ENCODE measurements at regions not wholly inside any gene's neighbourhood (a gene's known extent, or its start where the extent isn't known, plus 50 kb on each side); places are given as distances from the start of the nearest gene placed in this dataset.

DNA sequence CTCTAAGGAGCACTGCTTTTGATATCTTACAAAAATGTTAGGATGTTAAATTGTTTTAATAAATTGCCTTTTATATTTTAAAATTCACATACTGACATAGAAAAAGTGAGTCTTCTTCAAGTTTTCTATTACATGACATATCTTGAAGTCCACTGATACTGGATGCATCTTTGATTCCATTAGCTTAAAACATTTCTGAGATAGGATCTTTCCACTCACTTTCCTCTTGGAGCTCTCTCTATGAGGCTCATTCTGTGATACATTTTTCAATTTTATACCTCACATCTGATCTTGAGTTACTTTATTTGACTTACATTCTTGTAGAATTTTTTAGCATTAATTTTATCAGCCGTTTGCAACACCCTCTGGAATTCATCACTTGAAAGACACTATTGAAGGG, 86.8 kb upstream of the NOL4 start:
- no peaks in the 10 kb centered on the region for H3K4me1 Mint-ChIP-seq
- Histone ChIP-seq H3K27ac (ENCODE audit: low read depth, low read length) (no peak overlapping the region), H3K4me1 (ENCODE audit: control insufficient read depth, insufficient read depth, low read length) (no peaks in the 10 kb centered on the region), H3K36me3 (ENCODE audit: control insufficient read depth, insufficient read depth, low read length) (no peaks in the 10 kb centered on the region), H3K4me3 (ENCODE audit: low read length) (no peak overlapping the region), H3K9ac (ENCODE audit: extremely low read depth, low read length, poor library complexity, severe bottlenecking) (no peak overlapping the region), H3K27me3 (ENCODE audit: control insufficient read depth, insufficient read depth, low read length, poor library complexity, severe bottlenecking) (no peaks in the 10 kb centered on the region), H3K9me3 (ENCODE audit: control insufficient read depth, low read length) (no peaks in the 10 kb centered on the region)
- no peak overlapping the region for H3K27ac Mint-ChIP-seq
- 60% methylated on average over 1 of the region's 1 CpG; no CpG with 5 or more reads in 1 of the 2 experiments for WGBS, 2 experiments (ENCODE audit: insufficient coverage in 1 of 2, insufficient read length in 1 of 2)
- no peak overlapping the region for H3K4me3 Mint-ChIP-seq
- H3K27me3 Mint-ChIP-seq (ENCODE audit: insufficient read depth): no peaks in the 10 kb centered on the region
- DNase-seq: no peak
- H3K36me3 Mint-ChIP-seq (ENCODE audit: low read depth): no peaks in the 10 kb centered on the region
- TF ChIP-seq, protein P1, sequence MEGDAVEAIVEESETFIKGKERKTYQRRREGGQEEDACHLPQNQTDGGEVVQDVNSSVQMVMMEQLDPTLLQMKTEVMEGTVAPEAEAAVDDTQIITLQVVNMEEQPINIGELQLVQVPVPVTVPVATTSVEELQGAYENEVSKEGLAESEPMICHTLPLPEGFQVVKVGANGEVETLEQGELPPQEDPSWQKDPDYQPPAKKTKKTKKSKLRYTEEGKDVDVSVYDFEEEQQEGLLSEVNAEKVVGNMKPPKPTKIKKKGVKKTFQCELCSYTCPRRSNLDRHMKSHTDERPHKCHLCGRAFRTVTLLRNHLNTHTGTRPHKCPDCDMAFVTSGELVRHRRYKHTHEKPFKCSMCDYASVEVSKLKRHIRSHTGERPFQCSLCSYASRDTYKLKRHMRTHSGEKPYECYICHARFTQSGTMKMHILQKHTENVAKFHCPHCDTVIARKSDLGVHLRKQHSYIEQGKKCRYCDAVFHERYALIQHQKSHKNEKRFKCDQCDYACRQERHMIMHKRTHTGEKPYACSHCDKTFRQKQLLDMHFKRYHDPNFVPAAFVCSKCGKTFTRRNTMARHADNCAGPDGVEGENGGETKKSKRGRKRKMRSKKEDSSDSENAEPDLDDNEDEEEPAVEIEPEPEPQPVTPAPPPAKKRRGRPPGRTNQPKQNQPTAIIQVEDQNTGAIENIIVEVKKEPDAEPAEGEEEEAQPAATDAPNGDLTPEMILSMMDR (conservative IDR thresholded peaks at IDR 0.05): no peak
- peaks cover 3% of the 10 kb centered on the region for H3K9me3 Mint-ChIP-seq

DNA sequence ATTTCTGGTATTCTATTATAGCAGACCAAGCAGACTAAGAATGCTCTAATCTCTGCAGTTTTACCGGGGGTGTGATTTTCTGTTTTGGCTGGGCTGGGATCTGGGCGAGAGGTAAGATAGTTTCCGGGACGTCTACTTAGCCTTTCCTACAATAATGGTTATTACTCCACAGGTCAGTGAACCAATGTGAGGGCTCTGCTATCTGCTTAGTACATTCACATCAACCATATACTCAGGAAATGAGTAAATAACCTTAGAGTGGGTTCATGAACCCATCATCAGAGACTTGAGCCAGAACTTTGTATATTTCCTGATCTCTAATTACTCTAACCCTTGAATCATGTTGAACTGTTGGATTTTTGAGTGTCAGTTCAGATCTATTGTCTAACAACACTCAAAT, 90.1 kb upstream of the NOL4 start:
- Histone ChIP-seq H3K4me3 (ENCODE audit: low read length) (no peak overlapping the region), H3K27me3 (ENCODE audit: control insufficient read depth, insufficient read depth, low read length, poor library complexity, severe bottlenecking) (no peaks in the 10 kb centered on the region), H3K27ac (ENCODE audit: low read depth, low read length) (no peak overlapping the region), H3K4me1 (ENCODE audit: control insufficient read depth, insufficient read depth, low read length) (no peaks in the 10 kb centered on the region), H3K9ac (ENCODE audit: extremely low read depth, low read length, poor library complexity, severe bottlenecking) (no peak overlapping the region), H3K9me3 (ENCODE audit: control insufficient read depth, low read length) (no peaks in the 10 kb centered on the region), H3K36me3 (ENCODE audit: control insufficient read depth, insufficient read depth, low read length) (no peaks in the 10 kb centered on the region)
- H3K27me3 Mint-ChIP-seq (ENCODE audit: insufficient read depth): no peaks in the 10 kb centered on the region
- H3K4me1 Mint-ChIP-seq: no peaks in the 10 kb centered on the region
- no peaks in the 10 kb centered on the region for H3K36me3 Mint-ChIP-seq (ENCODE audit: low read depth)
- H3K9me3 Mint-ChIP-seq: no peaks in the 10 kb centered on the region
- TF ChIP-seq, protein P1 (conservative IDR thresholded peaks at IDR 0.05): no peak
- H3K4me3 Mint-ChIP-seq: no peak overlapping the region
- 89% methylated on average over 4 of the region's 4 CpGs; no CpG with 5 or more reads in 1 of the 2 experiments for WGBS, 2 experiments (ENCODE audit: insufficient coverage in 1 of 2, insufficient read length in 1 of 2)
- no peak for DNase-seq
- no peak overlapping the region for H3K27ac Mint-ChIP-seq

DNA sequence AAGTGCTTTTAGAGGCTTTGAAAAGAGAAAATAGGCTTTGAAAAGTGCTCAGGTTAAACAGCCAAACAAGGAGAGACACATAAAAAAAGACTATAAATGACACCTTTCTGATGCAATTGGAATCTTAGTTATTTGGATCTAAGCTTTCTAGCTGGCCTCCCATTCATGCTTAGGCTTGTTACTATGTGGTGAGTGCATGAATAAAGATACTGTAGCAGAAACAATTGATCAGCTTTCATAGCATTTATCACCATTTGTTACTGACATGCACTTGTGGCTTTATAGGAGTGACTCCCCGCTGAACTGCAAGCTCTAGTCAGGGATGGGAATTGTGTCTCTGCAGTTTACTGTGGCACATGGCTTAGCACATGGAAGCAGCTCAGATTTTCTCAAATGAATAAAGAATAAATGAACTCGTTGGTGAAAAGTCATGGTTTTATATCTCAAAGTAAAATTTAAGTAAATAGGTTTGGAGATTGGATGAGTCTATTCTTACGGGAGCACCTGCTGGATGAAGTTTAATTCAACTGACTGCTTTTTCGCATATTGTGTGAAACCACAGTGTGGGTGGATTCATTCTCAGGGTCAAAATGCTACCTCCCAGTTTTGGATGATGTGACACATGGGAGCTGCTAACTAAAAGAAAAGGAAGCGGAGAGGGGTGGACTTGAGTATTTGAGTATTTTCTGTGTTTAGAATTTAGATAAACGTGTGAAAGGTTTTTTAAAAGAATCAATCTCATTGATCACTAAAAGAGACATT, 91.1 kb upstream of the NOL4 start:
- no peak for DNase-seq
- whole genome bisulfite sequencing, 2 experiments (ENCODE audit: insufficient coverage in 1 of 2, insufficient read length in 1 of 2): 95 to 96% methylated on average over 6 of the region's 6 CpGs
- Mint-ChIP-seq H3K4me1 (no peaks in the 10 kb centered on the region), H3K27me3 (ENCODE audit: insufficient read depth) (no peaks in the 10 kb centered on the region), H3K4me3 (no peak overlapping the region), H3K27ac (no peak overlapping the region), H3K36me3 (ENCODE audit: low read depth) (no peaks in the 10 kb centered on the region), H3K9me3 (no peaks in the 10 kb centered on the region)
- Histone ChIP-seq H3K36me3 (ENCODE audit: control insufficient read depth, insufficient read depth, low read length) (no peaks in the 10 kb centered on the region), H3K4me1 (ENCODE audit: control insufficient read depth, insufficient read depth, low read length) (no peaks in the 10 kb centered on the region), H3K27ac (ENCODE audit: low read depth, low read length) (no peak overlapping the region), H3K9me3 (ENCODE audit: control insufficient read depth, low read length) (no peaks in the 10 kb centered on the region), H3K27me3 (ENCODE audit: control insufficient read depth, insufficient read depth, low read length, poor library complexity, severe bottlenecking) (no peaks in the 10 kb centered on the region), H3K9ac (ENCODE audit: extremely low read depth, low read length, poor library complexity, severe bottlenecking) (no peak overlapping the region), H3K4me3 (ENCODE audit: low read length) (no peak overlapping the region)
- TF ChIP-seq, protein P1 (conservative IDR thresholded peaks at IDR 0.05): no peak
